ENCODE measurements at regions not wholly inside any gene's neighbourhood (a gene's known extent, or its start where the extent isn't known, plus 50 kb on each side); places are given as distances from the start of the nearest gene placed in this dataset.

- TF ChIP-seq, protein P1, sequence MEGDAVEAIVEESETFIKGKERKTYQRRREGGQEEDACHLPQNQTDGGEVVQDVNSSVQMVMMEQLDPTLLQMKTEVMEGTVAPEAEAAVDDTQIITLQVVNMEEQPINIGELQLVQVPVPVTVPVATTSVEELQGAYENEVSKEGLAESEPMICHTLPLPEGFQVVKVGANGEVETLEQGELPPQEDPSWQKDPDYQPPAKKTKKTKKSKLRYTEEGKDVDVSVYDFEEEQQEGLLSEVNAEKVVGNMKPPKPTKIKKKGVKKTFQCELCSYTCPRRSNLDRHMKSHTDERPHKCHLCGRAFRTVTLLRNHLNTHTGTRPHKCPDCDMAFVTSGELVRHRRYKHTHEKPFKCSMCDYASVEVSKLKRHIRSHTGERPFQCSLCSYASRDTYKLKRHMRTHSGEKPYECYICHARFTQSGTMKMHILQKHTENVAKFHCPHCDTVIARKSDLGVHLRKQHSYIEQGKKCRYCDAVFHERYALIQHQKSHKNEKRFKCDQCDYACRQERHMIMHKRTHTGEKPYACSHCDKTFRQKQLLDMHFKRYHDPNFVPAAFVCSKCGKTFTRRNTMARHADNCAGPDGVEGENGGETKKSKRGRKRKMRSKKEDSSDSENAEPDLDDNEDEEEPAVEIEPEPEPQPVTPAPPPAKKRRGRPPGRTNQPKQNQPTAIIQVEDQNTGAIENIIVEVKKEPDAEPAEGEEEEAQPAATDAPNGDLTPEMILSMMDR (IDR thresholded peaks at IDR 0.05): no peak
- TF ChIP-seq POLR2A (IDR thresholded peaks at IDR 0.05): no peak
Observed at GRCh38 chr1:95520390-95520789, 286.4 kb downstream of the RWDD3 start.

Data from thyroid gland (tissue), 4 donors.